GM19372 (cell line): ENCODE measurements at regions not wholly inside any gene's neighbourhood (a gene's known extent, or its start where the extent isn't known, plus 50 kb on each side); places are given as distances from the start of the nearest gene placed in this dataset.

ENCODE experiments used
- ATAC-seq: cut with Tn5 transposase; IDR thresholded peaks from one replicate; pipeline ENCODE4 v1.9.1; 2021; ENCODE audit warnings: mild to moderate bottlenecking, low read depth, moderate library complexity; ENCODE audit not compliant: unreplicated experiment

DNA sequence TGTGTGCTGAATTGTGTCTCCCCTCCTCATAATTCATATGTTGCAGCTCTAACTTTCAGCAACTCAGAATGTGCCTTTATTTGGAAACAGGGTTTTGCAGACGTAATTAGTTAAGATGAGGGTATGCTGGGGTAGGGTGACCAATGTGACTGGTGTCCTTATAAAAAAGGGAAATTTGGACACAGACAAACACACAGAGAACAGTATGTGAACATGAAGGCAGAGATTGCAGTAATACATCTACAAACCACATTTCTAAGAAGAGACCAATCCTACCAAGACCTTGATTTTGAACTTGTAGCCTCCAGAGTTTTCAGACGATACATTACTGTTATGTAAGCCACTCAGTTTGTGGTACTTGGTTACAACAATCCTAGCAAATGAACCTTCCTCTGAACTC lies 817.8 kb downstream of the TUSC7 start:
- ATAC-seq, result no peak

DNA sequence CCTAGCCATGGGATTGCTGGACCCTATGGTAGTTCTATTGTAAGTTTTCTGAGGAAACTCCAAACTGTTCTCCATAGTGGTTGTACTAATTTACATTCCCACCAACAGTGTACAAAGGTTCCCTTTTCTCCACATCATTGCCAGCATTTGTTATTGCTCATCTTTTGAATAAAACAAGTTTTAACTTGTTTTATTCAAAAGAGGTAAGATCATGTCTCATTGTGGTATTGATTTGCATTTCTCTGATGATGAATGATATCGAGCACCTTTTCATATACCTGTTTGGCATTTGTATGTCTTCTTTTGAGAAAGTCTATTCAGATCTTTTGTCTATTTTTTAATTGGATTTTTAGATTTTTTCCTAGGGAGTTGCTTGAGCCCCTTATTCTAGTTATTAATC lies 819.1 kb downstream of the TUSC7 start:
- ATAC-seq, result no peak

DNA sequence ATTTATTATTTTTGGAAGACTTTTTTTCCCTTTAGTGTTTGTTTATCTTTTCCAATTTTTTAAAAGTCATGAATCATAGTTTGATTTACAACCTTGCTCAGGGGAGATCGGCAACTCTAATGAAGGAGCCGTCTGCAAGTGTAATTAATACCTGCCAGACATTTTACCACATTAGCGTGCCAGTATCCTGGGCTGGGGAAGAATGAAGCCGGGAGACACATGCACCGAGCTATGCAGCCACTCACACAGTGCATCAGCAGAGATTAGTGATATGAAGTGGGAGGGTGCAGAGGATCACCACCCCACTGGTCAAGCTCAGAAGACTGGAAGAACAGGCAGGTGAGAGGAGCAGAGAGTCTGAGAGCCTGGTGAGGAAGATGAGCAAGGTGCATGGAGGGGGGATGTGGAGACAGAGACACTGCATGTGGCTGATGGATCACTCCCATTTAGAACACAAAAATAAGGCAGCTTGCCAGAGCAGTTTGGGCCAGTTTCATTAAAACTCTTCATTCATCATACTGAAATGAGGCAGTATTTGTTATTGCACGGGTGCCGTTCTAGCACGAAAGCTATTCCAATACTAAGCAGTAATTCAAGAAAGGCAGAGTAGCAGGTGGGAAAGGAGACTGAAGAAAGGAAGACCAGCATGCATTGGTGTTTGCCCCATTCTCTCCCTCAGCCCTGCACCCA lies 821.6 kb downstream of the TUSC7 start:
- ATAC-seq, result no peak

DNA sequence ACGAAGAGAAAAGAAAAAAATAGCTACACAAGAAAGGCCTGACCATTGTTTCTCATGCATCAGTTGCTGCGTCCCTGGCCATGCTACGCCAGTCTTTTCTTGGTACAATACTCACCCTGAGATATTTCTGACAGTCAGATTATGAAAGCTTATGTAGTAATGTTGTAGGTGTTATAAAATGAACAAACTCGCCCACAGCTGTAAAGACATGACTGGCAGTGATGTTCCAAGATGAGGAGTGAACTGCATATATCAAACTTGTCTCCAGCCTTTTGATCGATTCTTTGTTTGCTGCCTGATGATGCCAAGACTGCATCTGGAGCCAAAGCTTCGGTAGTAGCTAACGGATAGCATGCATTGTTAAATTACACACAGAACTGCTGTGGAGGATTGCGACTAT lies 822.7 kb downstream of the TUSC7 start:
- no peak for ATAC-seq

DNA sequence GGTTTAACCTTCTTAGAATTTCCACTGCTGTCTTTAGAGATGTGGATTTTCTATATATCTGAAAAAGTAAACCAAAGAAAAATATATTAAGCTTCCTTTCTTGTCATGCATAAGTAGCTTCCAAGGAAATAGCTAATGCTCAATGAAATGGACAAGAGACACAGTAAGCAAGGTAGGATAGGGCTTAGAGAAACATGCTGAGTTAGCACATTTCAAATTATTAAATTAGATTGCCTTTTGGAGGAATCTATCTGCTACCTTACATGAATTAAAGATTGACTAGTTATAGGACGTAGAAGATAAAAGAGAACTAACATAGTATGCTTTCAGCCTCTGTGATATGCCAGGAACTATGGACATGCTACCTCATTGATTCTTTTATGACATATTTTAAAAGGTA lies 824.6 kb downstream of the TUSC7 start:
- ATAC-seq, result no peak

DNA sequence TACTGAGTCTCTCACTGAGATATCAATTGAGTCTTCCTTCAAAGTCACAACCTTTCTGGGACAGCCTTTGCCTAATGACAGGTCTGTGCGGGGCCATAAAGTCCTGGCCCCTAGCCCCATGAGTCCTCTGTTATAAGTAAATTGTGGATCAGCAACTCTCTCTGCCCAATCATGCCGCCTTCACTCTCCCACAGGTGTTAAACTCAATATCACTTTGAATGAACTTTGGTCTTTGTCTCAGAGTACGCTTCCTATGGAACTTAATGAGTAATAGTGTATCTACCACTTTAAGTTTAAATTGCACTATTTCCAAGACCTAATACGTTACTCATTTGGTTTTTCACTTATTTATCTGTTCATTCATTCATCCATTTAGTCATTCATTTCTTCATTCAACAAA lies 826.4 kb downstream of the TUSC7 start:
- no peak for ATAC-seq

DNA sequence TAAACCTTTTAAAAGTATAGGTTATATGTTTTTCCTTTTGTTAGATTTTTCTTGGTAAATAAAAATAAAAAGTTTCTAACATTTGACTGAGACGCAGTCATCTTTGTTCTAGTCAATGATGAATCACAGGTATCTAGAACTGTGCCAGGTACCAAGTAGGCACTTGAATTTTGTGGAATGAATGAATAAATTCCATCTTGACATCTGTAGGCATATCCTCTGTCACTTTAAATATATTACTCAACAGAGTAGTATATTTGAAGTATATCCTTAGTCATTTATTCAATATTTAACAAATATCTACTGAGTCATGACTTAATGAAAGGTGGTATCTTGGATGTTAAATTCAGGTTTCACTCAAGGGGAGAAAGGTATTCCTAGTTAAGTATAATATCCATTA lies 828.4 kb downstream of the TUSC7 start:
- no peak for ATAC-seq

DNA sequence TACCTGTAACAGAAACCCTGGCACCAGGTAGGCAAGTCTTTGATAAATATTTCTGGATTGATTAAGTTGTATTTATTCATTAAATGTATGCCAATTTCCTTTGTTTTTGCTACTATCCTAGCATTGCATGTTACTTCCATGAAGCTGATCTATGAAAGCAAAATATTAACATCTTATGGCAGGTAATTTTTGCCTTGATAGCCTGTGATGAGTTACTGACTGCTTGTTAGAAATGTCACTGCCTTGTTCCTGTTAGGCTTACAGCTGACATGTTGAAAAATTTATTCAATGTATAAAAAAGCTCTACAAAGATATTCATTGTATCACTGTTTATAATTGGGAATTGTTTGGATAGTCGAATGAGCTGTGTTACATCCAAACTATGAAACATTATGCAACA lies 830.1 kb downstream of the TUSC7 start:
- ATAC-seq, result no peak

DNA sequence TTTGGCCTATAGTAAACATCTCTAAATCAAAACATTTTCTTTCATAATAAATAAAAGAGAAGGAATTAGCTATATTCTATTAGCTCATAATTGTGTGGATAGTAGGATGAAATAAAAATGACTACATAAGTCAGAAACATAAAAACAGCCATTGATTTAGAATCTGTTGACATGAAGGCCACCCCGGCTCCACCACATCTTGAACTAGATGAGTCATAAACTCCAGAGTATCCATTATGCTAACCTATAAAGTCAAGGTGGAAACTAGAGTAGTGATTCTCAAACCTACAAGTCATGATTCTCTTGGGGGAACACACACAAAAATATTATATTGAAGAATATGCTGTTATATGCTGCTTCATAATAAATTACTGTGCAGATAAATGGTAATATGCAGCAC lies 831.0 kb downstream of the TUSC7 start:
- ATAC-seq, result no peak

DNA sequence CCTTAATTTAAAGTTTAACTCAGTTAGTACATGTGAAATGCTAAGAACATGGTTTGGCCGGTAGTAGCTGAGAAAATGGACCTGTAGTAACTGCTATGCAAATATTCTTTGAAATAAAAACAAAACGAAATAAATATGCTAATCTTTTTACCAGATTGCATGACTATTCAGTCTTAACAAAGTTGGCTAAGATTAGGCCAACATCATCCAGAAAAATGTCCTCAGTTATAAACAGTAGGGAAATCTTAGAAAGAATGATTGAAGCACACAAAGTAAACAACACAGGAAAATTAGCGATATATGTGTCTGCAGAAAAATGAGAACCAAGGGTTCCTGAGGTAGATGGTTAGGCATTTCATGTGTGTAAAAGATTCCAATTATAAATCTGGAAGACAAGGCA lies 832.1 kb downstream of the TUSC7 start:
- no peak for ATAC-seq

DNA sequence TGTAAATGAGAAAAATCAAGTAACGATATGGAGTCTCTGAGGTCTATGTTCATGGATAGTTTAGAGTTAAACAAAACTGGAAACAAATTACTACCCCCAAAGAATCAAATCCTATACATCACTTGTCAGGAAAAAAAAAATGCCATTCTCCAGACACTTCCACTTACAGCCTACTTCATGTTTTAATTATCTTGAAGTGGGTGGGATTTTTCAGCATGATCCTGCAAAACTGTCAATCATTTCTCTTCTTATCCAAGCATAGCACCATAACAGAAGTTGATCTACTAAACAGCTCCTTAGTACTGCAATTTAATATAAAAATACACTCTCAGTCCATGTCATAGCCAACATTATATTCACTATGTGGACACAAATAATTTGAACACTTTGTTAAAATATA lies 833.9 kb downstream of the TUSC7 start:
- ATAC-seq, result no peak

DNA sequence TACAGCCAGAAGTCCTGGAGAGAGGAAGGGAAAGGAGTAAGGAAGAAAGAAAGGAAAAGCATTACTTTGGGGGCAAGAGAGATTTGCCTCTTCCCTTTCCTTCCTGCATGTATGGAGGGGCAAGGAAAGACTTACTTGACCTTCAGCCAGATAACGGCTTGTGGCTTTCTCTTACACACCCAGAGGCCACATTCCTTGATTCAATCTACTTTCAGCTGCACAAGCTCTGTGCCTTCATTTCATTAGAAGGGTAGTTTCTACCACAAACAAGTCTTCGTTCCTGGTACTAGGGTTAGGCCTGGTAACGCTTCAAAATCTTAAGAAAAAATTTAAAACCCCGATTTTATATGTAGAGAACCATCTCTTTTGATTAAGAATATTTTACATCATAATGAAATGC lies 835.9 kb downstream of the TUSC7 start:
- ATAC-seq, result no peak

DNA sequence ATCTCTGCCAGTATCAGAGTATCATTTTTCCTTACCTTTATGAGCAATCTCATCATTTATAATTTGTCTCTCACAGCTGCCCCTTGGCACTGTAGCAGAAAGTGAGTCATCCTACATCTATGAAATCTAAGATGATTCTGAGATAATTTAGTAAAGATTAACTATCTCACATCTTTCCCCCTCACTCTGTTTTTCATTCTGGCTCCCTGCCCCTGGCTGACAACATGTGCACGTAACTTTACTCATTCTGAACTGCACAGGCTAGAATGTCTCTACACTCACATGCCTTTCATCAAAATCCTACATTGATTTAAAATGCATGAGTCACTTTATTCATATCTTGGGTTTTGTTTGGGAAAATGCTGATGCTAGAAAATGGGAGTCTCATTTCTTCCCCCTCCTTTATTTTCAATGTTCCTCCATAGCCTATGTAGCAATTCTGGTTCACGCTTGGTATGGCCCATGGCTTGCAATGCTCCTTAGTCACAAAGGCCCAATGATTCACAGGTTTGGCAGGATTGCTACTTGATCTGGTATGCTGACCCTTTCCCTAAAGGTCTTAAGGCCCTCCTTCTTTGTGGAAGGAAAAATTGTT lies 838.5 kb downstream of the TUSC7 start:
- ATAC-seq, result no peak

DNA sequence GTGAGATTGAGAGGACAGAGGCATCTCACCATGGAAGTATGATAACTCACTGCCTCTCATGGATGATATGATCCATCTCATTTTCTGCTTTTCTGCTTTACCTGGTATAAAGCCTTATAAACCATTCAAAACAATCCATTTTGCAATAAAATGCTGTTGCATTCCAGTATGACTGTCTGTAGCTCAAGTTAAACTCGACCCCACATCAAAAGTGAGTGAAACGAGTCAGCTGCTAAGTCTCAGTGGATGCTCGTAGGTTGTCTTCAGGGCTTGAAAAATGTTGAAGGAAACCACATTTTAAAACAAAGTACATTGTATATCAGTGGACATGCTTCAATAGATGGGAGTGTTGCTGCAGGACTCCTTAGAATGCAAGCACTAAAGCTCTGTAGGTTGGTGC lies 839.0 kb downstream of the TUSC7 start:
- no peak for ATAC-seq

DNA sequence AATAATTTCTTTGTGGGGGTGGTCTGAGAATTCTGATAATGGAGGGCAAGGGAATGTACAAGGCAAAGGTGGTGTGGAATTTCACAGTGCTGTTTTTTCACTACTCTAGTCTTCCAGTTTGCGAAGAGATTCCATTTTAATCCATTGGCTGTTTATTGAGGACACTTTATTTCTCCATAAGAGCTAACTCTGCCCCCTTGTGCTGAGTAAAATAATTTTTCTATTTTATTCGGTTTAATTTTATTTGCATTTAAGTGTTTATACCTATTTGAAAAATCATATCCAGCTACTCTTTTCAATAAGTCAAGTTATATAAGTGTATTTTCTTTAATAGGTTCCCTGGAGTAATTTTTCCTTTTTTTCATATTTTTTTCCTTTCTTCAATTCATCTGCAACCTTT lies 840.1 kb downstream of the TUSC7 start:
- ATAC-seq, result no peak

DNA sequence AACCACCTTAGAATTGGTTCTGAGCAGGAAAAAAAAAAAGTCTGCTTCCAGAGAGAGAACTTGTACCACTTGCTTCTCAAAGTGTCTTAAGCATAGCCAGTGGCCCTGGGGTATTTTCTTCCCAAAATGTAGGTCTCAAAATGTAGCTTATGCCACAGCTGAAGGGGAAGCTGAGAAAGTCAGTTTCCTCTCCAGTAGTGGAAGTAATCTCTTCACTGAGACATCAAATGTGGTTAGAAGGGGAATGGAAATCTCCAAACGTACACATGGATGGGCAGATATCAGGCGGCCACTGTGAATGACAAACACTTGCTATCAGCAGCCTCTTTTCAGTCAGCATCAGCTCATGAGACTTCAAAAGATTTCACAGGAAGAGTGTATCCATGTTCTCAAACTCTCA lies 841.2 kb downstream of the TUSC7 start:
- no peak for ATAC-seq

DNA sequence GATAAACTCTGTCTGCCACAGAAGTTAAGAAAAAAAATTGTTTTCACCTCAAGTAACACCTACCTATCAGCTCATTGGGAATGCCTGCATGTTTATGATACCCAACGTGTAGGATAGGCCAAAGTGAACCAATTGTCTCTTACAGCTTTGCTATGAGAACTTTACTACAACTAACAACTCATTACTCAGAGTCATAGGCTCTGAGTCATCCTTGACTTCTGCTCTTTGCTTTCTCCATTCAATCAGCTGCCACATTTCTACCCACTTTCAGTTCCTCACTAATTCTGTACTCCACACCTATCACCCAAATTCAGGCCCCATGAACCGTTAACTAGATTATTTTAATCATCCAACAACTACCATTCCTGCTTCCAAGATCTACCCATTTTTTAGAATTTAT lies 843.9 kb downstream of the TUSC7 start:
- peak; percentile 76 for ATAC-seq

DNA sequence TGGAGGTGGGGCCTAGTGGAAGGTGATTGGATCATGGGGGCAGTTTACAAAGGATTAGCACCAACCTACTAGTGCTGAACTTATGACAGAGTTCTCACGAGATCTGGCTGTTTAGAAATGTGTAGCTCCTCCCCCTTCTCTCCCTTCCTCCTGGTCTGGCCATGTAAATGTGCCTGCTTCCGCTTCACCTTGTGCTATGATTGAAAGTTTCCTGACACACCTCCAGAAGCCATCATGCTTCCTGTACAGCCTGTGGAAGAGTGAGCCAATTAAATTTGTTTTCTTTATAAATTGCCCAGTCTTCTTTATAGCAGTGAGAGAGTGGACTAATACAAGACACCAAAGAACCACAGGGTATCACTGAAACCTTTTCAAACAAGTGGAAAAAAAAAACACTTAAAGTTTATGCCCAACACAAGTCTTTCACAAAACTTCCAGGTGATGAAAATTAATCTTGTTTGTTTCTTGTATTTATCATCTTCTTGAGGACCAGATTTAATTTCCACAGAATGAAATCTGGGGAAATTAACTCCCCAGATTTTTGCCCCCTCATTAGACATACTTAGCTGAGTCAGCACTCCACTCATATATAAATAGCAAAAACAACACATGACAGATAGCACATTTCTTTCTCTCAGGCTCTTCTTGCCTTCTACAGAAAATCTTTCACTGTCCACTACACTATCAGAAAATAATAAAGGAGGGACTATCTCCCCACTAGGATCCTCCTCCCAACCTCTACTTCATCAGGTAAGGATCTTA lies 847.2 kb downstream of the TUSC7 start:
- no peak for ATAC-seq

DNA sequence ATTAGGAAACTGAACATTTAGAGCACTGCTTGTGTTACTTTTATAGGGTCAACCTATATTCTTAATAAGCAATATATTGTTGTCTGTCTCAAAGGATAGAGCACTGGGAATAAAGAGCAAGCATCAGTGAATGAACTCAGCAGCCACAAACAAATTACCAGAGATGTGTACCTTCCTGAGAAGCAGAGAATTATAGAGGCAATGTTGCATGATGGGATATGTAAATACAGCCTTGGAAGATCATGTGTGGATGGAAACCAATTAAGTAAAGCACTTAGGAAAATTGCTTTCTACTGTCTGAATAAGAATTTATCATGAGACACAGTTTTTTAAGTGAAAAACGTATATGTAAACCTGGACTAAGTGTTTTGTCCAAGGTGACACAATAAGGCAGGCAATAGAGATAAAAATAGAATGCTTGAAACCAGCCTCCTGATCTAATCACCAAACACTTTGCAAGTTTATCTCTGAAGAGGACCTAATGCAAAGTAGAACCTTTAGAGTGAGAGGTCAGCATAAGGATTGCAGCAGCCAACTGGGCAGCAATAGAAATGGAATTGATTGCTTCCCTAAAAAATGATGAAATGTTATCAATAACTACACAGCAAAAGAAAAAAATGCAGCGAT lies 848.0 kb downstream of the TUSC7 start:
- no peak for ATAC-seq

DNA sequence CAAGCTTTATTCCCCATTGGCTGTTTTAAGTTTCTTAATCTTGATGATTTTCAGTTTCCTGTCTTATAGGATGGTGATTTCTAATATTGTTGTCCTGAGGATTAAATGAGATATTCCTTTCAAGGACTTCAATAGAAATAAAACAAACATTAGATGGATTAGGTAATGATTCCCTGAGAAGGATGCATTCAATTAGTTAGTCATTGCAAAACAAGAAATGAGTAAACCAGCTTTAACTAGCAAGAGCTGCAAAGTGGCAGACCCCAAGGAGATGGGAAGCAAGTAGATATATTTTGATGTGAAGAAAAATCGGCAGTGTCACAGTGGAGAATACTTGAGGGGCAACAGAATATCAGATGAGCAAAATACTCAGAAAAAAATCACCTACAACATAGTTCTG lies 849.1 kb downstream of the TUSC7 start:
- no peak for ATAC-seq

DNA sequence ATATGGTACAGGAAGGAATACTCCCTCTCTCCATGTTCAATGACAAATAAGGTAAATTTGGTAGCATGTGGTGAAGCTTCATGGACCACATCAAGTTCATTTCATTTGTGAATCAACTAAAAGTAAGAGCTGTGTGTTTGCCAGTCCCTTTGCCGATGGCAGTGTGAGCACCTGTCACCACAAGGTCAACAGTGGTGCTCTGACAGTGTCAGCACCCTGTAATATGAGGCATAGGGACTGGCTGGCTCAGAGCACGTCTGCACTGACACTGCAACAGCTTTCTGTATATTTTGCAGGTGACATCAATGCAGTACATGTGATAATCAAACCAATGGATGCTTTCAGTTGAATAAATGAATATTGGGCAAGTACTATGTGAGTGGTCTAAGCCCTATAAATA lies 852.4 kb downstream of the TUSC7 start:
- ATAC-seq, result no peak

DNA sequence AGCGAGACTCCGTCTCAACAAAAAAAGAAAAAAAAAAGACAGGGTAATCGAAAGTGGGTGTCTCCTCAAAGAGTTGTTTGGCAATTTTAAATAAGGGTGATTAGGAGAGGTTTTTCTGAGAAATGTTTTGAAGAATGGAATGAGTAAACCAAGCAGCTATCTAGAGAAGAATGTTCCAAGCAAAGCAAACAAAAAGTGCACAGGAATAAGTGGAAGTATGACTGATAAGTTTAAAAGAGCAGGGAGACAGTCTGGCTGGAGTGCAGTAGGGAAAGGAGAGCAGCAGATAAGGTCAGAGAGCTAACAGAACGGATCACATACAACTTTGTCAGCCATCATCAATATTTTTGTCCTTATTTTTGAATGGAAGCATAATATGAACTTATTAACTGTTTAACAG lies 853.5 kb downstream of the TUSC7 start:
- no peak for ATAC-seq
